ENCODE measurements at regions not wholly inside any gene's neighbourhood (a gene's known extent, or its start where the extent isn't known, plus 50 kb on each side); places are given as distances from the start of the nearest gene placed in this dataset.

- TF ChIP-seq POLR2A (IDR thresholded peaks at IDR 0.05) (no peak), CTCF (IDR thresholded peaks at IDR 0.05) (no peak)
Measured at GRCh38 chr18:73597832-73598615, 549.6 kb downstream of the FBXO15 start.
